T-helper 1 cell treated with Interleukin-12 subunit alpha and Interleukin-12 subunit beta and Interleukin-4 antibody, amounts not matched to agents 30 μg/mL and 1 μg/mL, for 36 hours (primary cell): ENCODE measurements at regions not wholly inside any gene's neighbourhood (a gene's known extent, or its start where the extent isn't known, plus 50 kb on each side); places are given as distances from the start of the nearest gene placed in this dataset.
"Not testable (repeated sequence)": the region's sequence is repeated elsewhere in the genome, so short reads cannot be mapped to it uniquely, and the experiment has no call there.

Experiments used
- H3K27ac Mint-ChIP-seq: one replicate; pipeline ENCODE4 v1.8.0; 2021; ENCODE audit warnings: mild to moderate bottlenecking, mixed read lengths
- H3K27me3 Mint-ChIP-seq: one replicate; pipeline ENCODE4 v1.8.0; 2021; ENCODE audit warnings: low read depth, mixed read lengths
- H3K36me3 Mint-ChIP-seq: one replicate; pipeline ENCODE4 v1.8.0; 2021; ENCODE audit warnings: low read depth, mixed read lengths
- H3K4me1 Mint-ChIP-seq: one replicate; pipeline ENCODE4 v1.8.0; 2021; ENCODE audit warnings: low read depth, mixed read lengths
- H3K4me3 Mint-ChIP-seq: one replicate; pipeline ENCODE4 v1.8.0; 2021; ENCODE audit warnings: mild to moderate bottlenecking, moderate library complexity, mixed read lengths
- H3K9me3 Mint-ChIP-seq: one replicate; pipeline ENCODE4 v1.8.0; 2021; ENCODE audit warnings: mixed read lengths

DNA sequence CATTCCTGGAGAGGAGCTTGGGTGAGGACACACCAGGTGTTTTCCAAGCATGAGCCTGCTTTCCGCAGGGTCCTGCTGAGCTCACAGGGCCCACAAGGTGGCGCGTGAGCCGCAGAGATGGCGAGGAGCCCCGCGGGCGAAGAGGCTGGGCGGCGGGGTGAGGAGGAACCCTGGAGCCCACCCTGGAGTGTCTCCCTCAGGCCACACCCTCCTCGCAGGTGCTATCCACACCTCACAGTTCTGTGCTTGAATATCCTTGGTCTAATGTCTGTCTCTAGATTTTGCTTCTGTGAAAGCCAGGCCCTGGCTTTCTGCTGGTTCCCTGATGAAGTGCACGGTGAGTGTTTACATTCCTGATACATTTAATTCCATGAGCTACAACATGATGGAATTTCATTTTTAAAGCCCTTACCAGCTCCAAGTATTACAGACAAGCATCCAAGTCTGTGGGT, 433.6 kb downstream of the ACTR3B start:
- Mint-ChIP-seq H3K36me3 (no peaks in the 10 kb centered on the region), H3K4me3 (no peak overlapping the region), H3K27ac (no peak overlapping the region), H3K27me3 (no peaks in the 10 kb centered on the region), H3K4me1 (no peaks in the 10 kb centered on the region), H3K9me3 (no peaks in the 10 kb centered on the region)

DNA sequence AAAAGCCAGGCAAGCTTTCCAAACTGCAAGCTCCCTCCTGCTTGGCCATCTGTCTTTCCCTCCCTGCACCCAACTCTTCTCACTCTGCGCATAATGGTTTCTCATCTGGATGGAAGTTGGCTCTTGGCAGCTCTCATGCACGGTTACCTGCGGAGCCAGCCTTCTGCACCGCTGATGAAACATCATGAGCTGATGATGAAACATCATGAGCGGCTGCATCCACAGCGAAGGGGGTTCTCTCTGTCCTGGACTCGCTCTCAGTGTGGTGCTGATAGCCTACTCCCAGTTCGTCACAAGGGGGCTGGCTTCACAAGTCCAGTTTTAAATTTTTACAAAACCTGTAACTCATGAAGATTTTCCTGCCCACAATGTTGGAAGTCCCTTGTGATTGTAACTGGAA, 457.5 kb downstream of the ACTR3B start:
- H3K4me3 Mint-ChIP-seq, result no peak overlapping the region
- H3K27me3 Mint-ChIP-seq, result no peaks in the 10 kb centered on the region

DNA sequence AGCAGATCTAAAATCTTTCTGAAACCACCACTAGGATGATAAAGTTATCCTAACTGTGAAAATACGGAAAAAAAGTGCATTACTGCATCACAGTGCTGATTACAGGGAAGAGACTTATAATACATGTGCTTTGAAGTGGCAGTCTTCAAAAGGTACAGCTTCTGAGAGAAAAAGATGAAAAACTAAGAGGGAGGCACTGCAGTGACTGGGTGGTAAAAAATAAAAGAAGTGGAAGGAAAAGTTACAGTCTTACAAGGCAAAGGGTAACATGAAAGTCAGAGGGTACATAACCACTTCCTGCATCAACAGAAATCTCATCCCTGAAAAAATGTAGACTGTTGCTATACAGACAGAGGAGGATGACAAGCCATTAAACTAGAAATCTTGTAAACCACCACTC, 465.3 kb downstream of the ACTR3B start:
- H3K4me1 Mint-ChIP-seq, result no peaks in the 10 kb centered on the region
- H3K9me3 Mint-ChIP-seq, result peaks cover 25% of the 10 kb centered on the region
- no peaks in the 10 kb centered on the region for H3K36me3 Mint-ChIP-seq
- no peak overlapping the region for H3K27ac Mint-ChIP-seq
- H3K4me3 Mint-ChIP-seq, result no peak overlapping the region
- H3K27me3 Mint-ChIP-seq, result no peaks in the 10 kb centered on the region

More for the DNA sequence above, 457.5 kb downstream of the ACTR3B start:
- H3K9me3 Mint-ChIP-seq, result peaks cover 52% of the 10 kb centered on the region
- no peaks in the 10 kb centered on the region for H3K4me1 Mint-ChIP-seq
- no peak overlapping the region for H3K27ac Mint-ChIP-seq
- no peaks in the 10 kb centered on the region for H3K36me3 Mint-ChIP-seq

DNA sequence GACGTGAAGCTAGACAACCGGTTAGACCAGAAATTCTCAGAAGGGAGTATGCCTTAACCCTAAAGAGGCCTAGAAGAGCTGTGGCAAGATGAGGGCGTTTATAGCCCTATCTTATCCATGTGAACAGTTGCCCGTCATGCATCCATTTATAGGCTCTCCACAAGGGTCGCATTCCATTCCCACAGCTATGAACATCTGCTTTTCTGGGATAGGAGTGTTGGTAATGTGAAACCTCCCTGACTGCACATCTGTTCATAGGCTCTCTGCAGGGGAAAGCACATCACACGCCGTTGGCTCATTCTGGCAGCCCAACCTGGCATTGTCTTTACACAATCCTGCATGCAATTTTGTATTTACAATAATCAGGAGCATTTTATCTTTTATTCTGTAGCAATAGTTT, 485.6 kb downstream of the ACTR3B start:
- H3K4me1 Mint-ChIP-seq, H3K36me3 Mint-ChIP-seq, H3K27me3 Mint-ChIP-seq, H3K4me3 Mint-ChIP-seq, H3K27ac Mint-ChIP-seq, H3K9me3 Mint-ChIP-seq: not testable (repeated sequence)

DNA sequence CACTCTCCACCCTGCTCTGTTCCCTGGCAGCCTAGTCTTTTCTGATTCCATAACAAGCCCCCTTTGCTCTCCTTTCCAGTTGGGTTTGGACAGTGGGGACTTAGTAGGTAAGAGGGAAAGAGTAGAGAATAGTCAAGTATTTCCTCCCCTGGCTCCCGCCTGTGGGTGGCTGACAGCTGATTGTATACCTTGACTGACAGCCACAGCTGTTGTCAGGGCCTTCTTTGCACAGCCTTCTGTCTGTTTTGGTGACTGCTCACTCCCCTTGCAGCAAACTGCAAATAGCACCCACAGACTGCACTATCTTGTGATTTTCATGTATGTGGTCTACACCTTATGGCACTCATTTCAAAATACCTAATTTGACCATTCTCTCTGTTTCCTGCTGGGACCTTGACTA, 486.3 kb downstream of the ACTR3B start:
- Mint-ChIP-seq H3K4me1 (no peaks in the 10 kb centered on the region), H3K27ac (no peak overlapping the region), H3K9me3 (peaks cover 9% of the 10 kb centered on the region), H3K27me3 (no peaks in the 10 kb centered on the region), H3K36me3 (no peaks in the 10 kb centered on the region), H3K4me3 (no peak overlapping the region)

DNA sequence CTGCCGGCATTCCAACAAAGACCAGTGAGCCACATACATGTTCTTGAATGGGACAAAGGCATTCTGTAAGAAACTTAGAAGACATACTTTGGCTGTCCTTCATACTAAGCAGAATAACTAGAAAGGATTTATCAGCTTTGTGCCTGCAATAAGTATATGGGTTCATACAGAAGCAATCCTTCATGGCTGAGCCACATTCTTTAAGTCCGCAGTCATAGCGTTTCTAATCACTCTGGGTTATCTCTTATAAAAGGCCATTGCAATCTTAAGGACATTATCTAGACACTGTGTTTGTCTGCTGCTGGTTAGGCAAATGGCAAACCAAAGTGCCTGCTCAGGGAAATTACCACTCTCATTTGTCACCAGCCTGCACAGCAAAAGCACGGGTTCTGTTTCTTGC, 488.4 kb downstream of the ACTR3B start:
- no peak overlapping the region for H3K27ac Mint-ChIP-seq
- H3K4me1 Mint-ChIP-seq, result no peaks in the 10 kb centered on the region
- H3K27me3 Mint-ChIP-seq, result no peaks in the 10 kb centered on the region
- no peak overlapping the region for H3K4me3 Mint-ChIP-seq
- no peaks in the 10 kb centered on the region for H3K36me3 Mint-ChIP-seq
- peaks cover 12% of the 10 kb centered on the region for H3K9me3 Mint-ChIP-seq

DNA sequence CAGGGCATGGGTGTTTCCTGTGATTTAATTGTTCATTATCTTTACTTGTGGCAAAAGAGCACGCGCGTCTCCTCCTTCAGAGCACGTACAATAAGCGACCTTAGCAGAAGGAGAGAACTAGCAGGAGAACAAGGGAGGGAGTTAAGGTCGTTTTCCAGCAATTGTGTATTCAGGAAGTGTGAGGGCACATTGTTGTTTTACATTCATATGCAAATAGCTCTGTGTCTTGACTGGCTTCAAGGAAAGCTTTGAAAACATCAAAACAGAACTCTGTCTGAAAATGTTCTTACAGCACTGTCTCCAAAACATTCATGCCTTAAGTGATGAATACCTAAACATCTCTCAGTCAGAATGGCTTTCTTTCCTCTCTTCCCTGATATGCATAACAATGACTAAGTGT, 499.1 kb downstream of the ACTR3B start:
- H3K27me3 Mint-ChIP-seq, result no peaks in the 10 kb centered on the region
- no peaks in the 10 kb centered on the region for H3K4me1 Mint-ChIP-seq
- H3K27ac Mint-ChIP-seq, result no peak overlapping the region
- no peaks in the 10 kb centered on the region for H3K36me3 Mint-ChIP-seq
- H3K4me3 Mint-ChIP-seq, result no peak overlapping the region
- peaks cover 3% of the 10 kb centered on the region for H3K9me3 Mint-ChIP-seq

DNA sequence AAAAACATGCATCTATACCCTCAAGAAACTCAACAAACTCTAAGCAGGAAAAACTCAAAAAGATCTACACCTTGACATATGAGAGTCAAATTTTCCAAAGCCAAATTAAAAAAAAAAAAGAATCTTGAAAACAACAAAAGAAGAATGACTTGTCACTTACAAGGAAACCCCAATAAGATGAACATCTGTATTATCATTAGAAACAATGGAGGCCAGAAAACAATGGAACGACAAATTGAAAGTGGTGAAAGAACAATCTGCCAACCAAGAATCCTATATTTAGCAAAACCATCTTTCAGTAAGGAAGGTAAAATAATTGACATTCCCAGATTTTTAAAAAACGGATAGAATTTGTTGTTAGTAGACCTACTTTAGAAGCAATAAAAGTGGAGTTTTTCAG, 516.8 kb downstream of the ACTR3B start:
- no peaks in the 10 kb centered on the region for H3K27me3 Mint-ChIP-seq
- H3K27ac Mint-ChIP-seq, result no peak overlapping the region
- H3K9me3 Mint-ChIP-seq, result peaks cover 15% of the 10 kb centered on the region
- H3K4me1 Mint-ChIP-seq, result no peaks in the 10 kb centered on the region
- no peak overlapping the region for H3K4me3 Mint-ChIP-seq
- H3K36me3 Mint-ChIP-seq, result no peaks in the 10 kb centered on the region

DNA sequence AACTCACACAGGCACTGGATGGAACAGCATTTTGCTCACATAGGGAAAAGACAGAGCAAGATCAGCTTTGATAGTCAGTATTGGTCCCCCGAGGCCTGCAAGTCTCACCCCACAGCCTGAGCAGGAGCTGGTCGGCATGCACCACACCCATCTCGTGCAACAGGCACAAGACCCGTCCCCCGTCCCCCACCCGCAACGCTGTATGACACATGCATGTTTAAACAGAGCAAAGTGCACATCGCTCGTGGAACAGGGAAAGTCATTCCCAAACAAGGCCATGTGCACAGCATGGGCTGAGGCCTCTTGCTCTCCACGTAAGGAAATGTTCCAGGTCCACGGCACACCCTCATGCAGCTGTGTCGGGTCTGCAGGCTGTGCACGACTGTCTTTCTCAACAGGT, 527.2 kb downstream of the ACTR3B start:
- H3K36me3 Mint-ChIP-seq, result no peaks in the 10 kb centered on the region
- no peaks in the 10 kb centered on the region for H3K4me1 Mint-ChIP-seq
- H3K27ac Mint-ChIP-seq, result no peak overlapping the region
- no peaks in the 10 kb centered on the region for H3K27me3 Mint-ChIP-seq
- no peak overlapping the region for H3K4me3 Mint-ChIP-seq
- H3K9me3 Mint-ChIP-seq, result peaks cover 11% of the 10 kb centered on the region

DNA sequence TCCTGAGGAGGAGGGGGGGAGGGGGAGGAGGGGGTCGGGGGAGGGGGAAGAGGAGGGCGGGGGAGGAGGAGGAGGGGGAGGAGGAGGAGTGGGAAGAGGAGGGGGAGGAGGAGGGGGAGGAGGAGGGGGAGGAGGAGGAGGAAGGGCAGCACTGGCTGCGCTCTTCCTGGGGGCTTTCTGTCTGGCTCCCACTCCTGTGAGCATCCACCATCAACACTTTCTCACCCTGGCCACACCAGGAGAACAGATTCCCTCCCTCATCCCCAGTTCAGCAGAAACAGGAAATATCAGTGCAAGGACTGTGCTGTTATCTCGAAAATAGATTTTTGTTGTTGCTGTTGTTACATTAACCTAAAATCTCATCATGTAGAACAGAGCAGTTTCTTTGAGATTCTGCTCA, 530.5 kb downstream of the ACTR3B start:
- Mint-ChIP-seq H3K36me3 (no peaks in the 10 kb centered on the region), H3K9me3 (no peaks in the 10 kb centered on the region), H3K4me3 (no peak overlapping the region), H3K4me1 (no peaks in the 10 kb centered on the region), H3K27ac (no peak overlapping the region), H3K27me3 (no peaks in the 10 kb centered on the region)

DNA sequence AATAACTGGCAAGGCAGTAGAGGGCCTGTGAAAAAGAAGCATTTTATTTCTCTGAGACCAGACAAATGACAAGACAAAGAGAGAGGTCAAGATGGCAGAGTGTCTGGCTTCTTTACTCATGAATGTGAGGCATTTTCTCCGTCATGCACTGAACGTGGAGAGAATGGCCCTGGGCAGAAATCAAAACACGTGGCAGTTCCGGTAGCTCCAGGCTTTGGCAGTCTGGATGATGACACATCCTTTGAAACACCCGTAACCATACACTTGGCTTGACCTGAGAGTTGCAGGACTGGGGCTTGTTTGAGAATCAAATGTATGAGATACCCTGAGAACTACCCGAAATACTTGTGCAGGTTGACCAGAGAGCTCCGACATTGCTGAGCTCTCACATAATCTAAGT, 537.6 kb downstream of the ACTR3B start:
- Mint-ChIP-seq H3K4me1 (no peaks in the 10 kb centered on the region), H3K36me3 (no peaks in the 10 kb centered on the region)

DNA sequence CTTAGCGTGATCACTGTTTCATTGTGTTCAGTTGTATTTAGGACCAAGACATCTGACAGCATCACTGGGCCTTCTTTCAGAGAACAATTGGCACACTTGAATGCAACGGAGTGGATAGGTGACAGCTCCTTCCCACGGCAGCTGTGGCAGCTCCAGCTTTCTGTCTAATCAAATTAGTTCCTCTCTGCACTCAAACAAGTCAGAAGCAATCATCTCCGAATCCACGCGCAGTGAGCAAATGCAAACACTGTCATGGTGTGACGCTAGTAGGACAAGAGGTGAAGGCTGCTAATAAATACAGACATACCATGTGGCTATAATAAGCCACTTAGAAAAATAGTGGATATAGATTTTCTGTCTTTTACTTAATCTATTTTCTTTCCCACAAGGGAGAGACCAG, 542.4 kb downstream of the ACTR3B start:
- no peak overlapping the region for H3K27ac Mint-ChIP-seq
- H3K4me3 Mint-ChIP-seq, result no peak overlapping the region
- no peaks in the 10 kb centered on the region for H3K4me1 Mint-ChIP-seq
- no peaks in the 10 kb centered on the region for H3K27me3 Mint-ChIP-seq
- no peaks in the 10 kb centered on the region for H3K36me3 Mint-ChIP-seq
- H3K9me3 Mint-ChIP-seq, result peaks cover 41% of the 10 kb centered on the region

More for the DNA sequence above, 537.6 kb downstream of the ACTR3B start:
- Mint-ChIP-seq H3K27me3 (no peaks in the 10 kb centered on the region), H3K9me3 (peaks cover 18% of the 10 kb centered on the region), H3K27ac (no peak overlapping the region), H3K4me3 (no peak overlapping the region)

DNA sequence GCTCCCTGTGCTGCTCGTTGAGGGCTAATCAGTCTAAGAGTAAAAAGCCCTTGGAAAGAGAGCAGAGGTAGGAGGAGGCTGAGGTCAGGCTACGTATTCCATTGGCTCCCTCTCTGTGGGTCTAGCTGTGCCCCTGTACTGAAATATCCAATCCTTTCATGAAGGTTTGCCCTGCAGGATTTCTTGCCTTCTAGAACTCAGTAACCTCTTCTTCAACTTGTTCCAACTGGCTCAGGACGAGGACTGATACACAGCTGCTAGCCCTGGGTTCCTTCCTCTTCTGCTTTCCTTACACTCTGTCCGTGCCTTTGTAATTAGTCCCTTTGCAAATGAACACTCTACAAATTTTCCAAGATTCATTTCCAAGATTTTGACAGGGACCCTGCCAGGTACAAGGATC, 560.5 kb downstream of the ACTR3B start:
- Mint-ChIP-seq H3K4me3 (no peak overlapping the region), H3K4me1 (no peaks in the 10 kb centered on the region), H3K36me3 (no peaks in the 10 kb centered on the region), H3K27ac (no peak overlapping the region), H3K9me3 (peaks cover 28% of the 10 kb centered on the region), H3K27me3 (no peaks in the 10 kb centered on the region)

DNA sequence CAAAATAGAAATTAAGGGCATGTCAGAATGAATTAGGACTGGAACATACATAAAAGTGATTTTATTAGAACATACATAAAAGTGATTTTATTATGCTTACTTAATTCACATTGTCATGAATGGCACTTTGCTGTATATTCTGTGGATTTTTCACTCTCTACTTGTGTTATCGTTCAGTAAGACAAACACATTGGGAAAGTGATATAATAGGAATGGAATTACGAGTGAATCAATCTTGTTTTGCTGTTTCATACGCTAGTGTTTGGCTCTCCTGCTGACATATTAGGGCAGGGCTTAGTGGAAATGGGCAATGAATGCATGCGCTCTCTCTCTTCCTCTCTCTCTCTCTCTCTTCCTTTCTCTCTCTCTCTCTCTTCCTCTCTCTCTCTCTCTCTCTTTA, 561.1 kb downstream of the ACTR3B start:
- no peak overlapping the region for H3K4me3 Mint-ChIP-seq
- H3K9me3 Mint-ChIP-seq, result peaks cover 28% of the 10 kb centered on the region
- no peaks in the 10 kb centered on the region for H3K36me3 Mint-ChIP-seq
- H3K27ac Mint-ChIP-seq, result no peak overlapping the region
- H3K4me1 Mint-ChIP-seq, result no peaks in the 10 kb centered on the region
- H3K27me3 Mint-ChIP-seq, result no peaks in the 10 kb centered on the region

DNA sequence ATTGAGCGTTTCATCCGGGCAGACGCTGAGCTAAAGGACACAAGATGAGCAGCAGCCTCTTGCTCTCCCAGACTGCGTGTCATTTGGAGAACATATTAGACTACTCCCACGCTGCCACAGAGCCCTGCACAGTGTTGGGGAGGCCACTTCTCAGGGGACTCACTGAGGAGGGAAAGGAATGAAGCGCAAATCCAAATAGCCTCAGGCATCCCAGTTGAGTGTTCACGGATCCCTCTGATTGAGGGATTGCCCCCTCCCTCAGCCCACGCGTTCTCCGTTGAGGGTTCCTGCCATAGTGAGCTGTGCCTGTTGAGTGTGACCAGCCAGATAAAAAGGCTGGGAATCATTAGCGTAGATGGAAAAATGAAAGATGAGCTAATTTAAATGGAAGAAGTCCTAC, 563.4 kb downstream of the ACTR3B start:
- no peak overlapping the region for H3K4me3 Mint-ChIP-seq

DNA sequence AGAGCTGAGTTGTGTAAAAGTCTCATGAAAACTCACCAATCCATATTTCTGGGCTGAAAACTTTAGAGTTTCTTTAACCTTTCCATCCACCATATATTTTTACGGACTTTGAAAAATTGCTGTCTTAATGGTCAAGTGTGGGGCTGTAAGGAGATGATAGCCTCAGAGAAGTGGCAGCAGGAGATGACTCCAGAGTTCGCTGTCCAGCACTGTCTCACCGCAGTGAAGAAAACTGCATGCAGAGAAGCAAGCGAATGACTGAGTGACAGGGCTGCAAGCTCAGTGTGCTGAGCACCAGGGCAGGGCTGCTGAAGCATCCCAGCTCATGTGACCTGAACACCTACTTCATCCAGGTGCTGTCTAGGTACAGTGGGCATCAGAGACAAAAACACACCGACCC, 564.5 kb downstream of the ACTR3B start:
- no peaks in the 10 kb centered on the region for H3K36me3 Mint-ChIP-seq
- H3K9me3 Mint-ChIP-seq, result peaks cover 30% of the 10 kb centered on the region
- no peak overlapping the region for H3K4me3 Mint-ChIP-seq
- H3K27ac Mint-ChIP-seq, result no peak overlapping the region
- H3K27me3 Mint-ChIP-seq, result no peaks in the 10 kb centered on the region
- no peaks in the 10 kb centered on the region for H3K4me1 Mint-ChIP-seq

More for the DNA sequence above, 563.4 kb downstream of the ACTR3B start:
- no peaks in the 10 kb centered on the region for H3K36me3 Mint-ChIP-seq
- H3K27me3 Mint-ChIP-seq, result no peaks in the 10 kb centered on the region
- H3K27ac Mint-ChIP-seq, result no peak overlapping the region
- H3K9me3 Mint-ChIP-seq, result peaks cover 31% of the 10 kb centered on the region
- H3K4me1 Mint-ChIP-seq, result no peaks in the 10 kb centered on the region
